ENCODE measurements at regions not wholly inside any gene's neighbourhood (a gene's known extent, or its start where the extent isn't known, plus 50 kb on each side); places are given as distances from the start of the nearest gene placed in this dataset.

DNA sequence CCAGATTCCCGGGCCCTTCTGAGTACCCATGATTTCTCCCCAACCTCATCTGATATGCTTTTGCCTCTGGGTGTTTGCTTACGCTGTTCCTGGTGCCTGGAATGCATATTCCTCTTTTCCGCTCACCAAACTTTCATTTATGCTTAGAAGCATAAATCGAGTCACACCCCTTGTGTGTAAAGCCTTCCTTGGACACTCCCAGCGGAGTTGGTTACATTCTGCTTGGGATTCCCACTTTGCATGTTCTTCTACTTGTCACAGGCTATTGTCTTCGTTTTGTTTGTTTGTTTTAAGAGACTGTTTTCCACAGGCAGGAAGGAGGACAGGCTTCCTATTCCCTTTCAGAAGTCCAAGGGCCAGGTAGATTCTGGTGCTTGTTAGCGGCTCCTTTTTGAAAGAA lies 76.5 kb downstream of the SEC61B start:
- Histone ChIP-seq H4K5ac (ENCODE audit: insufficient read length, low read depth, low read length) (no peak overlapping the region), H4K8ac (replicated peaks; ENCODE audit: insufficient read length, low read depth, low read length) (no peak overlapping the region), H3K9ac (ENCODE audit: extremely low read depth, insufficient read length, low read length) (no peak overlapping the region), H3K4me1 (ENCODE audit: insufficient read depth, low read length) (peaks cover 13% of the 10 kb centered on the region; the same call in 1 of the 2 replicates), H4K91ac (ENCODE audit: insufficient read length, low read depth, low read length) (no peak overlapping the region), H3K14ac (ENCODE audit: insufficient read depth, low read length) (no peak overlapping the region), H2BK20ac (ENCODE audit: low read depth, low read length, poor library complexity, severe bottlenecking) (no peak overlapping the region), H3K23me2 (ENCODE audit: insufficient read length, low read depth, low read length, poor library complexity, severe bottlenecking) (no peaks in the 10 kb centered on the region), H3T11ph (ENCODE audit: low read length) (no peak overlapping the region), H2BK120ac (ENCODE audit: low read depth, low read length, poor library complexity, severe bottlenecking) (no peak overlapping the region), H3K79me2 (ENCODE audit: insufficient read depth, low read length) (no peaks in the 10 kb centered on the region), H2BK12ac (ENCODE audit: insufficient read length, low read depth, low read length) (no peak overlapping the region), H3K4me2 (ENCODE audit: insufficient read depth, insufficient read length, low read length) (no peak overlapping the region), H3K27me3 (ENCODE audit: insufficient read depth, low read length) (no peaks in the 10 kb centered on the region), H2AFZ (ENCODE audit: low read length) (no peak overlapping the region), H2BK15ac (ENCODE audit: low read depth, low read length) (no peak overlapping the region), H2BK5ac (ENCODE audit: insufficient read length, low read length) (no peak overlapping the region), H4K20me1 (ENCODE audit: control insufficient read depth, insufficient read depth, insufficient read length) (no peaks in the 10 kb centered on the region), H3K79me1 (ENCODE audit: insufficient read depth, low read depth, low read length, poor library complexity, severe bottlenecking) (no peaks in the 10 kb centered on the region), H3K27ac (ENCODE audit: insufficient read length, low read depth, low read length) (no peak overlapping the region), H2AK5ac (ENCODE audit: insufficient read length, low read length) (no peak overlapping the region), H3K18ac (ENCODE audit: insufficient read length, low read depth, low read length) (no peak overlapping the region), H3K23ac (ENCODE audit: insufficient read length, low read depth, low read length) (no peak overlapping the region), H3K56ac (ENCODE audit: insufficient read length, low read depth, low read length) (no peak overlapping the region), H3K9me3 (ENCODE audit: control insufficient read depth, low read depth, low read length) (no peaks in the 10 kb centered on the region), H3K4ac (ENCODE audit: low read depth, low read length) (no peak overlapping the region)
- no CpG with 5 or more reads among the region's 7 CpGs for WGBS (ENCODE audit: extremely low coverage, insufficient read length, low lambda C conversion rate)
- H3K27me3 Mint-ChIP-seq (ENCODE audit: low read depth), result no peaks in the 10 kb centered on the region; the same call in none of the 2 replicates
- H3K4me3 Mint-ChIP-seq, result peak overlapping the region in 1 of 2 experiments; percentile 6; a peak in 2 of 5 replicates
- TF ChIP-seq, protein P1, sequence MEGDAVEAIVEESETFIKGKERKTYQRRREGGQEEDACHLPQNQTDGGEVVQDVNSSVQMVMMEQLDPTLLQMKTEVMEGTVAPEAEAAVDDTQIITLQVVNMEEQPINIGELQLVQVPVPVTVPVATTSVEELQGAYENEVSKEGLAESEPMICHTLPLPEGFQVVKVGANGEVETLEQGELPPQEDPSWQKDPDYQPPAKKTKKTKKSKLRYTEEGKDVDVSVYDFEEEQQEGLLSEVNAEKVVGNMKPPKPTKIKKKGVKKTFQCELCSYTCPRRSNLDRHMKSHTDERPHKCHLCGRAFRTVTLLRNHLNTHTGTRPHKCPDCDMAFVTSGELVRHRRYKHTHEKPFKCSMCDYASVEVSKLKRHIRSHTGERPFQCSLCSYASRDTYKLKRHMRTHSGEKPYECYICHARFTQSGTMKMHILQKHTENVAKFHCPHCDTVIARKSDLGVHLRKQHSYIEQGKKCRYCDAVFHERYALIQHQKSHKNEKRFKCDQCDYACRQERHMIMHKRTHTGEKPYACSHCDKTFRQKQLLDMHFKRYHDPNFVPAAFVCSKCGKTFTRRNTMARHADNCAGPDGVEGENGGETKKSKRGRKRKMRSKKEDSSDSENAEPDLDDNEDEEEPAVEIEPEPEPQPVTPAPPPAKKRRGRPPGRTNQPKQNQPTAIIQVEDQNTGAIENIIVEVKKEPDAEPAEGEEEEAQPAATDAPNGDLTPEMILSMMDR (conservative IDR thresholded peaks at IDR 0.05), result no peak
- no peaks in the 10 kb centered on the region for H3K9me3 Mint-ChIP-seq
- no peak for DNase-seq
- H3K27ac Mint-ChIP-seq, result peak overlapping the region in 2 of 3 experiments; percentile 2 to 65; a peak in 1 of 7 replicates
- no peaks in the 10 kb centered on the region for H3K36me3 Mint-ChIP-seq (ENCODE audit: insufficient read depth in 1 of 3, low read depth in 3 of 3)
- peaks cover 41 to 42% of the 10 kb centered on the region in 2 experiments for H3K4me1 Mint-ChIP-seq
